Lower lobe of right lung (tissue), 2 donors: ENCODE measurements at regions not wholly inside any gene's neighbourhood (a gene's known extent, or its start where the extent isn't known, plus 50 kb on each side); places are given as distances from the start of the nearest gene placed in this dataset.

Experiments used
- ATAC-seq, 2 donors: fragments of 200-7000 bp; cut with Tn5 transposase; one replicate each; pipeline ENCODE4 v1.9.1; 2020 to 2022; ENCODE audit warnings: mild to moderate bottlenecking in 2 of 2, moderate library complexity in 2 of 2
- DNase-seq: peaks from one replicate; pipeline ENCODE4 v3.0.0-alpha.2; 2020
- H3K27ac ChIP-seq: fragments of 200-600 bp; one replicate; pipeline ENCODE4 v1.8.0; 2022
- H3K27me3 ChIP-seq: fragments of 200-600 bp; one replicate; pipeline ENCODE4 v1.8.0; 2022; ENCODE audit warnings: low read depth
- H3K36me3 ChIP-seq: fragments of 200-600 bp; one replicate; pipeline ENCODE4 v1.8.0; 2022; ENCODE audit warnings: mild to moderate bottlenecking
- H3K4me1 ChIP-seq: fragments of 200-600 bp; one replicate; pipeline ENCODE4 v1.8.0; 2022
- H3K4me3 ChIP-seq: fragments of 200-600 bp; one replicate; pipeline ENCODE4 v1.8.0; 2022; ENCODE audit warnings: mild to moderate bottlenecking
- H3K9me3 ChIP-seq: fragments of 200-600 bp; one replicate; pipeline ENCODE4 v1.8.0; 2022
- CTCF ChIP-seq: fragments of 200-600 bp; IDR thresholded peaks from one replicate; pipeline ENCODE4 v1.8.0; 2022; ENCODE audit warnings: antibody characterized with exemption, mild to moderate bottlenecking
- intact Hi-C: fragments of 100-400 bp; cut with DNase I; formaldehyde crosslinking; loops from one replicate; pipeline ENCODE4 v1.11.0; 2022
- donor health status: DM: no; HTN: yes; CAD: no; lungs with severe emphysema.

GRCh38 chr9:1639166-1639565 is 376.0 kb upstream of the SMARCA2 start:
- no peaks in the 10 kb centered on the region for H3K4me1 ChIP-seq
- no peaks in the 10 kb centered on the region for H3K9me3 ChIP-seq
- no peaks in the 10 kb centered on the region for H3K27me3 ChIP-seq
- intact Hi-C loops, result no loop called here
- TF ChIP-seq CTCF, result no peak
- DNase-seq (no peak), ATAC-seq (no peak)
- no peak overlapping the region for H3K27ac ChIP-seq
- no peaks in the 10 kb centered on the region for H3K36me3 ChIP-seq
- H3K4me3 ChIP-seq, result no peak overlapping the region

DNA sequence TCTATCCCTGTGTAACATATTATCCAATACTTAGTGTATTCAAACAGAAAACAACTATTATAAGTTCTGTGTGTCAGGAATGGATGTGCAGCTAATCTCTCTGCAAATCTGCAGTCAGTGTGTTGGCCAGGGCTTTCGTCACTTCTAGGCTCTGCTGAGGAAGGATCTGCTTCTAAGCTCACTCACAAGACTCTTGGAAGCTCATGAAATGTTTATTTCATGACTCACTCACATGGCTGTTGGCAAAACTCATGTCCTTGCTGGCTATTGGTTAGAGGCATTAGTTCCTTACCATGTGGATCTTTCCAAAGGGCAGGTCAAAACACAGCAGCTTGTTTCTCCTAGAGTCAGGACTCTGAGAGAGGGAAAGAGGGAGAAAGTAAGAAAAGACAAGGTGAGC is 367.4 kb upstream of the SMARCA2 start:
- H3K4me3 ChIP-seq, result no peak overlapping the region
- no peaks in the 10 kb centered on the region for H3K27me3 ChIP-seq
- TF ChIP-seq CTCF, result no peak
- no peaks in the 10 kb centered on the region for H3K36me3 ChIP-seq
- ATAC-seq (no peak), DNase-seq (no peak)
- H3K27ac ChIP-seq, result no peak overlapping the region
- H3K4me1 ChIP-seq, result no peaks in the 10 kb centered on the region
- H3K9me3 ChIP-seq, result no peaks in the 10 kb centered on the region
- intact Hi-C loops, result no loop called here

- Histone ChIP-seq H3K36me3 (no peaks in the 10 kb centered on the region), H3K27me3 (no peaks in the 10 kb centered on the region), H3K27ac (no peak overlapping the region), H3K4me1 (no peaks in the 10 kb centered on the region), H3K9me3 (no peaks in the 10 kb centered on the region), H3K4me3 (no peak overlapping the region)
- TF ChIP-seq CTCF, result no peak
- intact Hi-C loops, result no loop called here
- no peak for ATAC-seq
- no peak for DNase-seq
Measured at GRCh38 chr9:1653282-1653681, 361.9 kb upstream of the SMARCA2 start.

GRCh38 chr9:1658661-1659362 is 356.3 kb upstream of the SMARCA2 start:
- Histone ChIP-seq H3K36me3 (no peaks in the 10 kb centered on the region), H3K27ac (no peak overlapping the region), H3K27me3 (no peaks in the 10 kb centered on the region), H3K9me3 (no peaks in the 10 kb centered on the region), H3K4me3 (no peak overlapping the region), H3K4me1 (no peaks in the 10 kb centered on the region)
- intact Hi-C loops, result no loop called here
- no peak for ATAC-seq
- DNase-seq, result no peak
- TF ChIP-seq CTCF, result no peak

GRCh38 chr9:1659363-1659690 is 355.8 kb upstream of the SMARCA2 start:
- Histone ChIP-seq H3K36me3 (no peaks in the 10 kb centered on the region), H3K4me3 (no peak overlapping the region), H3K4me1 (no peaks in the 10 kb centered on the region), H3K27me3 (no peaks in the 10 kb centered on the region), H3K9me3 (no peaks in the 10 kb centered on the region), H3K27ac (no peak overlapping the region)
- intact Hi-C loops, result no loop called here
- DNase-seq (no peak), ATAC-seq (no peak)
- no peak for TF ChIP-seq CTCF

- no peak for TF ChIP-seq CTCF
- no peak overlapping the region for H3K4me3 ChIP-seq
- no peak overlapping the region for H3K27ac ChIP-seq
- intact Hi-C loops, result no loop called here
- ATAC-seq (no peak), DNase-seq (no peak)
- no peaks in the 10 kb centered on the region for H3K27me3 ChIP-seq
- H3K4me1 ChIP-seq, result no peaks in the 10 kb centered on the region
- peaks cover 5% of the 10 kb centered on the region for H3K9me3 ChIP-seq
- H3K36me3 ChIP-seq, result no peaks in the 10 kb centered on the region
Measured at GRCh38 chr9:1668441-1668840, 346.7 kb upstream of the SMARCA2 start.
